Neural progenitor cell (in vitro differentiated cells): ENCODE measurements at regions not wholly inside any gene's neighbourhood (a gene's known extent, or its start where the extent isn't known, plus 50 kb on each side); places are given as distances from the start of the nearest gene placed in this dataset.

ENCODE experiments used
- DNase-seq: peaks from one replicate; pipeline ENCODE4 v3.0.0-alpha.2; 2016; ENCODE audit warnings: low spot score
- H2AFZ ChIP-seq: fragments of 200-600 bp; sonication (generic); replicated peaks from 2 replicates; pipeline ENCODE4 v1.6.1; 2016; ENCODE audit warnings: antibody characterized with exemption
- H3F3A ChIP-seq: fragments of 200-600 bp; sonication (generic); 2 replicates; pipeline ENCODE4 v1.6.1; 2016; ENCODE audit warnings: antibody characterized with exemption, low read depth
- H3K27ac ChIP-seq: fragments of 200-600 bp; sonication (generic); 2 replicates; pipeline ENCODE4 v1.5.1; 2016; ENCODE audit warnings: mild to moderate bottlenecking
- H3K27me3 ChIP-seq: fragments of 200-600 bp; sonication (generic); 2 replicates; pipeline ENCODE4 v1.6.1; 2016; ENCODE audit warnings: mild to moderate bottlenecking, moderate library complexity
- H3K36me3 ChIP-seq: fragments of 200-600 bp; sonication (generic); 2 replicates; pipeline ENCODE4 v1.5.1; 2016
- H3K4me1 ChIP-seq: fragments of 200-600 bp; sonication (generic); 2 replicates; pipeline ENCODE4 v1.6.1; 2016; ENCODE audit warnings: mixed run types
- H3K4me2 ChIP-seq: fragments of 200-600 bp; sonication (generic); 2 replicates; pipeline ENCODE4 v1.6.1; 2016
- H3K4me3 ChIP-seq: fragments of 200-600 bp; sonication (generic); 2 replicates; pipeline ENCODE4 v1.5.1; 2016
- H3K79me2 ChIP-seq: fragments of 200-600 bp; sonication (generic); 2 replicates; pipeline ENCODE4 v1.6.1; 2016; ENCODE audit warnings: low read depth
- H3K9ac ChIP-seq: fragments of 200-600 bp; sonication (generic); 2 replicates; pipeline ENCODE4 v1.6.1; 2016
- H3K9me3 ChIP-seq: fragments of 200-600 bp; sonication (generic); 2 replicates; pipeline ENCODE4 v1.5.1; 2016; ENCODE audit warnings: low read depth
- H4K20me1 ChIP-seq: fragments of 200-600 bp; sonication (generic); 2 replicates; pipeline ENCODE4 v1.6.1; 2016; ENCODE audit warnings: low read depth
- H3K27ac Mint-ChIP-seq: 3 replicates; pipeline ENCODE4 v1.8.0; 2021; ENCODE audit warnings: mixed read lengths
- H3K27me3 Mint-ChIP-seq: 2 replicates; pipeline ENCODE4 v1.8.0; 2022; ENCODE audit warnings: low read depth, mild to moderate bottlenecking, inconsistent platforms, moderate library complexity, mixed read lengths; ENCODE audit not compliant: insufficient read depth
- H3K36me3 Mint-ChIP-seq: 3 replicates; pipeline ENCODE4 v1.8.0; 2021; ENCODE audit warnings: mixed read lengths
- H3K4me1 Mint-ChIP-seq: 3 replicates; pipeline ENCODE4 v1.8.0; 2021; ENCODE audit warnings: mixed read lengths
- H3K4me3 Mint-ChIP-seq: 3 replicates; pipeline ENCODE4 v1.8.0; 2021; ENCODE audit warnings: mild to moderate bottlenecking, moderate library complexity, mixed read lengths
- H3K9me3 Mint-ChIP-seq: 3 replicates; pipeline ENCODE4 v1.8.0; 2020; ENCODE audit warnings: mixed read lengths
- EZH2 ChIP-seq: fragments of 200-600 bp; sonication (generic); IDR thresholded peaks from 2 replicates; pipeline ENCODE4 v1.6.1; 2017; ENCODE audit warnings: antibody characterized with exemption, mild to moderate bottlenecking, moderate library complexity
- EZH2phosphoT487 ChIP-seq: fragments of 200-600 bp; sonication (generic); IDR thresholded peaks from 2 replicates; pipeline ENCODE4 v1.6.1; 2017; ENCODE audit warnings: antibody characterized with exemption
- TF ChIP-seq, protein P1 (sequence below): fragments of 200-600 bp; sonication (generic); IDR thresholded peaks from 2 replicates; pipeline ENCODE4 v1.5.1; 2017; ENCODE audit warnings: antibody characterized with exemption, mild to moderate bottlenecking

DNA sequence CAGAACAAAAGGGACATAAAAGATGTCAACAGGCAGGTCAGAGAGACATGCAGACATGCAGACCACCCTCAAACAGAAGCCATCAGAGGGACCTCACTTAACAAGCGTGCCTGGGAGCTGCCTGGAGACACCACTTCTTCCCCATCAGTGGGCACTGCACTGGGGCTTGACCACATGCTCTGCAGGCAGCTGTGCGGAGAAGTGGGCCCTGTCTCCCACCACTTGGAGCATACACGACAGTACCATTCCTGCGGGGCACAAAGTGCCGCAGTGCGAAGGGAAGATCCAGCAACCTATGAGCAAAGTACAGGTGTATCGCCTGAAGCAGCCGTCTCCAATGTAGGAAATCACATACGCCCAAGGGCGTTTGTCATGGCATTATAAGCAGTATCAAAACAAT, 150.5 kb upstream of the FOXD4L5 start:
- H3F3A ChIP-seq, result peaks cover 11% of the 10 kb centered on the region
- H4K20me1 ChIP-seq, result no peaks in the 10 kb centered on the region
- no peaks in the 10 kb centered on the region for H3K4me1 ChIP-seq
- H3K9ac ChIP-seq, result no peak overlapping the region
- peaks cover 55% of the 10 kb centered on the region for H3K9me3 Mint-ChIP-seq
- no peak overlapping the region for H3K4me2 ChIP-seq
- no peak overlapping the region for H3K4me3 ChIP-seq
- H3K36me3 Mint-ChIP-seq, result peaks cover 11% of the 10 kb centered on the region
- no peaks in the 10 kb centered on the region for H3K36me3 ChIP-seq
- no peak overlapping the region for H2AFZ ChIP-seq
- no peaks in the 10 kb centered on the region for H3K27me3 ChIP-seq
- DNase-seq, result no peak
- no peaks in the 10 kb centered on the region for H3K79me2 ChIP-seq
- TF ChIP-seq EZH2 (no peak), EZH2phosphoT487 (no peak)
- TF ChIP-seq, protein P1, sequence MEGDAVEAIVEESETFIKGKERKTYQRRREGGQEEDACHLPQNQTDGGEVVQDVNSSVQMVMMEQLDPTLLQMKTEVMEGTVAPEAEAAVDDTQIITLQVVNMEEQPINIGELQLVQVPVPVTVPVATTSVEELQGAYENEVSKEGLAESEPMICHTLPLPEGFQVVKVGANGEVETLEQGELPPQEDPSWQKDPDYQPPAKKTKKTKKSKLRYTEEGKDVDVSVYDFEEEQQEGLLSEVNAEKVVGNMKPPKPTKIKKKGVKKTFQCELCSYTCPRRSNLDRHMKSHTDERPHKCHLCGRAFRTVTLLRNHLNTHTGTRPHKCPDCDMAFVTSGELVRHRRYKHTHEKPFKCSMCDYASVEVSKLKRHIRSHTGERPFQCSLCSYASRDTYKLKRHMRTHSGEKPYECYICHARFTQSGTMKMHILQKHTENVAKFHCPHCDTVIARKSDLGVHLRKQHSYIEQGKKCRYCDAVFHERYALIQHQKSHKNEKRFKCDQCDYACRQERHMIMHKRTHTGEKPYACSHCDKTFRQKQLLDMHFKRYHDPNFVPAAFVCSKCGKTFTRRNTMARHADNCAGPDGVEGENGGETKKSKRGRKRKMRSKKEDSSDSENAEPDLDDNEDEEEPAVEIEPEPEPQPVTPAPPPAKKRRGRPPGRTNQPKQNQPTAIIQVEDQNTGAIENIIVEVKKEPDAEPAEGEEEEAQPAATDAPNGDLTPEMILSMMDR, result no peak
- H3K4me3 Mint-ChIP-seq, result no peak overlapping the region
- H3K9me3 ChIP-seq, result peaks cover 5% of the 10 kb centered on the region
- H3K27ac ChIP-seq, result no peak overlapping the region
- H3K27me3 Mint-ChIP-seq, result peaks cover 17% of the 10 kb centered on the region
- no peak overlapping the region for H3K27ac Mint-ChIP-seq
- H3K4me1 Mint-ChIP-seq, result no peaks in the 10 kb centered on the region

DNA sequence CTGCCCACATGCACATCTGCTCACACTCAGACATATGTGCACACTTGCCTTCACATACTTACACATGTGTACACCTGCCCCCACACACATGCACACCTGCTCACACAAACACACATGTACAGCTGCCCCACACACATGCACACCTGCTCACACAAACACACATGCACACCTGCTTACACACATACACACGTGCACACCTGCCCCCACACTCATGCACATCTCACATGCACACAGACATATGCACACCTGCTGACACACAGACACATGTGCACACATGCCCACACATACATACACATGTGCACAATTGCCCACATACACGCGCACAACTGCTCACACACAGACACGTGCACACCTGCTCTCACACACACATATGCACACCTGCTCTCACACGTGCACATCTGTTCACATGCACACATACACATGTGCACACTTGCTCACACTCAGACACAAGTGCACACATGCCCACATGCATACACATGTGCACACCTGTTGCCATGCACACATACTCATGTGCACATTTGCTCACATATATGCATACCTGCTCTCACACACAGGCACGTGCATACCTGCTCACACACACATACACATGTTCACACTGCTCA, 147.8 kb upstream of the FOXD4L5 start:
- H3K9me3 ChIP-seq, result peaks cover 5% of the 10 kb centered on the region

DNA sequence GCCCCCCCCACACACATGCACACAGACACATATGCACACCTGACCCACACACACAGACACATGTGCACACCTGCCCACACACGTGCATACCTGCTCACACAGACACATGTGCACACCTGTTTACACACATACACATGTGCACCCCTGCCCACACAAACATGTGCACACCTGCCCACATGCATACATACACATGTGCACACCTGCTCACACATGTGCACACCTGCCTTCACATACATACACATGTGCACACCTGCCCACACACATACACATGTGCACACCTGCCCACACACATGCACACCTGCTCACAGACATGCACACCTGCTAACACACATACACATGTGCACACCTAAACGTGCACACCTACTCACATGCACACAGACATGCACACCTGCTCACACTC, 147.0 kb upstream of the FOXD4L5 start:
- Histone ChIP-seq H3K79me2 (no peaks in the 10 kb centered on the region), H3K27me3 (no peaks in the 10 kb centered on the region), H3K4me1 (no peaks in the 10 kb centered on the region), H3F3A (peaks cover 11% of the 10 kb centered on the region), H3K9me3 (peaks cover 3% of the 10 kb centered on the region), H3K9ac (no peak overlapping the region), H4K20me1 (no peaks in the 10 kb centered on the region), H3K4me2 (no peak overlapping the region), H3K4me3 (no peak overlapping the region), H3K36me3 (no peaks in the 10 kb centered on the region), H3K27ac (no peak overlapping the region), H2AFZ (no peak overlapping the region)
- peaks cover 11% of the 10 kb centered on the region for H3K36me3 Mint-ChIP-seq
- TF ChIP-seq, protein P1, result no peak
- TF ChIP-seq EZH2phosphoT487, result no peak
- TF ChIP-seq EZH2, result no peak
- peak overlapping the region; percentile 22 for H3K4me3 Mint-ChIP-seq
- peaks cover 11% of the 10 kb centered on the region for H3K27me3 Mint-ChIP-seq
- peaks cover 62% of the 10 kb centered on the region for H3K9me3 Mint-ChIP-seq
- no peak overlapping the region for H3K27ac Mint-ChIP-seq
- DNase-seq, result no peak
- H3K4me1 Mint-ChIP-seq, result no peaks in the 10 kb centered on the region

More for the DNA sequence above, 147.8 kb upstream of the FOXD4L5 start:
- no peaks in the 10 kb centered on the region for H4K20me1 ChIP-seq
- H3K4me3 Mint-ChIP-seq, result no peak overlapping the region
- no peaks in the 10 kb centered on the region for H3K4me1 ChIP-seq
- DNase-seq, result no peak
- no peaks in the 10 kb centered on the region for H3K79me2 ChIP-seq
- TF ChIP-seq, protein P1, result no peak
- TF ChIP-seq EZH2 (no peak), EZH2phosphoT487 (no peak)
- no peak overlapping the region for H2AFZ ChIP-seq
- peaks cover 11% of the 10 kb centered on the region for H3F3A ChIP-seq
- H3K27me3 Mint-ChIP-seq, result peaks cover 15% of the 10 kb centered on the region
- H3K36me3 Mint-ChIP-seq, result peaks cover 11% of the 10 kb centered on the region
- H3K27ac ChIP-seq, result no peak overlapping the region
- H3K36me3 ChIP-seq, result no peaks in the 10 kb centered on the region
- no peaks in the 10 kb centered on the region for H3K4me1 Mint-ChIP-seq
- H3K4me2 ChIP-seq, result no peak overlapping the region
- peaks cover 63% of the 10 kb centered on the region for H3K9me3 Mint-ChIP-seq
- no peak overlapping the region for H3K9ac ChIP-seq
- no peaks in the 10 kb centered on the region for H3K27me3 ChIP-seq
- no peak overlapping the region for H3K27ac Mint-ChIP-seq
- no peak overlapping the region for H3K4me3 ChIP-seq
